ENCODE measurements at regions not wholly inside any gene's neighbourhood (a gene's known extent, or its start where the extent isn't known, plus 50 kb on each side); places are given as distances from the start of the nearest gene placed in this dataset.

DNA sequence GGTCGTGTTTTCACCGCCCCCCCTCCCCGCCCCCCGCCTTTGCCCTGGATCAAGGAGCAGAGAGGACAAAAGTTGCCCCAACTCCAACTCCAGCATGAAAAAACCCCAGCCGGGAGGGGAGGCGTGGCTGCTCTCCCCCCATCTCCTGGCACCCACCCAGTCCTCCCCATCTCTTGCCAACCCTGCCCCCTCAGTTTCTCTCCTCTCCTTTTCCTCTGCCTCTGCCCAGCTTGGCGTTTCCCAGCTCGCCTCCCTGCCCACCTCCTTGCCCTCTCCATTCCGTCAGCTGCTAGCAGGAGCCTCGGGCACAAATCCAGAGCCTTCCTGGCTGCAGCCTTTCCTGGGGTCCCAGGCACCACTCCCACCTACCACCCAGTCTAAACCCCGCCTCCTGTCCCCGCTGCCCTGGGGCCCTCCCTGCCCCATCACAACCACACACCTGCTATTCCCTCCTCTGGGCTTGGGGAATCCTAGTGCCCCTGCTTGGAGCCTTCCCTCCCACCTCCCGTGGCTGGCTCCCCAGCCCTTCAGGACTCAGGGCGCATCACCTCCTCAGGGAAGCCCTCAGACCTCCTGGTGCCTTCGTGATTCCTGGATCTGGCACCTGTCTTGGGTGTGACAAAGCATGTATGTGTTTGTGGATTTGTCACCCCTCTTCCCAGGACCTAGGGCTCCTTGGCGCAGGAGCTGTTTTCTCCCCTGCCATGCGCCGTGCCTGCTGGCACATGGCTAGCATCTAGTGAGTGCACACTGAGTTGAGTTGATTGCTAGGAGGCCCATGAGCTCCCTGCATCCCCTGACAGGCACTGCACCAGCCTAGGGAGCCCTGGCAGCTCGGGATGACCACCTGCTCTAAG lies 209.1 kb downstream of the TFCP2L1 start:
- peaks cover 0 to 27% of the 10 kb centered on the region in 2 donors for H3K27me3 ChIP-seq
- H3K9me3 ChIP-seq, result no peaks in the 10 kb centered on the region
- no peak overlapping the region for H3K4me3 ChIP-seq
- TF ChIP-seq, protein P1, sequence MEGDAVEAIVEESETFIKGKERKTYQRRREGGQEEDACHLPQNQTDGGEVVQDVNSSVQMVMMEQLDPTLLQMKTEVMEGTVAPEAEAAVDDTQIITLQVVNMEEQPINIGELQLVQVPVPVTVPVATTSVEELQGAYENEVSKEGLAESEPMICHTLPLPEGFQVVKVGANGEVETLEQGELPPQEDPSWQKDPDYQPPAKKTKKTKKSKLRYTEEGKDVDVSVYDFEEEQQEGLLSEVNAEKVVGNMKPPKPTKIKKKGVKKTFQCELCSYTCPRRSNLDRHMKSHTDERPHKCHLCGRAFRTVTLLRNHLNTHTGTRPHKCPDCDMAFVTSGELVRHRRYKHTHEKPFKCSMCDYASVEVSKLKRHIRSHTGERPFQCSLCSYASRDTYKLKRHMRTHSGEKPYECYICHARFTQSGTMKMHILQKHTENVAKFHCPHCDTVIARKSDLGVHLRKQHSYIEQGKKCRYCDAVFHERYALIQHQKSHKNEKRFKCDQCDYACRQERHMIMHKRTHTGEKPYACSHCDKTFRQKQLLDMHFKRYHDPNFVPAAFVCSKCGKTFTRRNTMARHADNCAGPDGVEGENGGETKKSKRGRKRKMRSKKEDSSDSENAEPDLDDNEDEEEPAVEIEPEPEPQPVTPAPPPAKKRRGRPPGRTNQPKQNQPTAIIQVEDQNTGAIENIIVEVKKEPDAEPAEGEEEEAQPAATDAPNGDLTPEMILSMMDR (IDR thresholded peaks at IDR 0.05), result no peak
- TF ChIP-seq EP300 (IDR thresholded peaks at IDR 0.05) (no peak), POLR2A (IDR thresholded peaks at IDR 0.05) (no peak)
- peaks cover 0 to 14% (median 0%) of the 10 kb centered on the region in 4 donors for H3K4me1 ChIP-seq
- WGBS, 2 donors, result 26 to 27% methylated on average over 16 to 18 of the region's 19 CpGs
- H3K36me3 ChIP-seq, result no peaks in the 10 kb centered on the region
- no peak overlapping the region for H3K27ac ChIP-seq
- no peak for DNase-seq (ENCODE audit: low spot score in 2 of 2)

- TF ChIP-seq, protein P1 (IDR thresholded peaks at IDR 0.05), result no peak
- TF ChIP-seq EP300 (IDR thresholded peaks at IDR 0.05) (no peak), POLR2A (IDR thresholded peaks at IDR 0.05) (no peak)
- 14 to 35% methylated on average over 1 to 8 of the region's 8 CpGs for WGBS, 2 donors
Observed at GRCh38 chr2:121076498-121076820, 208.5 kb downstream of the TFCP2L1 start.

DNA sequence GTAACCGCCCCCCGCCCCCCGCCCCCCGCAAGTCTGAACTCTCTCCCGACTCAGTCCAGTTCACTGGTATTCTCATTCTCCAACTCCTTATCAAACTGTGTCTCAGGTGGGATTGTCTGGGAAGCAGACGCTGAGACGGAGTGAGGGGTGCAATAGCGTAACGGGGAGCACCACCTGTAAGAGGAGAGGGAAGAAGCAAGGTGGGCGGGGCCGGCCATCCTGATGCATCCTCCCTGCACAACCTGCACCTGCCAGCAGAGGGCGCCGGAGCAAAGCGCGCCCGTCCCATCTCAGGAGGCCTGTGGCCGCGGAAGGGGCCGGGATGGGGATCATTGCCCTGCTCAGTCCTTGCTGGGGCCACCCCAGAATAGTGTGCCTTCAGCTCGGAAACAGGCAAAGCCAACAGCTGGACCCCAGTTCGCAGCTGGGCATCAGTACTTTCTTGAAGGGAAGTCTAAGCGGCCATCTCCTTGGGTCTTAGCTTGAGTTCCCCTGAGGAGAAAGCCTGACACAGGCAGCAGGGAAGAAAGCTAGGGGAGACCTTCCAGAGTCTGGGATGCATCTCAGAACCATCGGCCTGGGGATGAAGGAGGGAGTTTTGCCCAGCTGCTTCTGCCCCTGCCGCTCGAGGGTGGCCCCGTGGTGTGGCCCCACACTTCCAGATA lies 208.0 kb downstream of the TFCP2L1 start:
- DNase-seq (ENCODE audit: low spot score in 2 of 2), result peak; percentile 44 to 45
- 37 to 42% methylated on average over 26 of the region's 26 CpGs for WGBS, 2 donors

More at GRCh38 chr2:121076498-121076820, 208.5 kb downstream of the TFCP2L1 start:
- peaks cover 0 to 10% (median 0%) of the 10 kb centered on the region in 4 donors for H3K4me1 ChIP-seq
- H3K27me3 ChIP-seq, result peaks cover 0 to 27% of the 10 kb centered on the region in 2 donors
- H3K36me3 ChIP-seq, result no peaks in the 10 kb centered on the region
- no peaks in the 10 kb centered on the region for H3K9me3 ChIP-seq
- no peak overlapping the region for H3K27ac ChIP-seq
- DNase-seq (ENCODE audit: low spot score in 2 of 2), result no peak
- no peak overlapping the region for H3K4me3 ChIP-seq

GRCh38 chr2:121078899-121079298 lies 206.1 kb downstream of the TFCP2L1 start:
- DNase-seq (ENCODE audit: low spot score in 2 of 2), result no peak
- no peak for TF ChIP-seq POLR2A (IDR thresholded peaks at IDR 0.05)
- TF ChIP-seq, protein P1 (IDR thresholded peaks at IDR 0.05), result no peak
- TF ChIP-seq EP300 (IDR thresholded peaks at IDR 0.05), result no peak
- Histone ChIP-seq H3K27ac (no peak overlapping the region), H3K27me3 (peaks cover 0 to 38% of the 10 kb centered on the region in 2 donors), H3K36me3 (no peaks in the 10 kb centered on the region), H3K4me1 (peaks cover 0 to 10% (median 0%) of the 10 kb centered on the region in 4 donors), H3K9me3 (no peaks in the 10 kb centered on the region), H3K4me3 (no peak overlapping the region)
- WGBS, 2 donors, result 48 to 71% methylated on average over 7 of the region's 7 CpGs

More for the DNA sequence above, 208.0 kb downstream of the TFCP2L1 start:
- no peaks in the 10 kb centered on the region for H3K36me3 ChIP-seq
- TF ChIP-seq, protein P1 (IDR thresholded peaks at IDR 0.05), result peak; percentile 64 to 89 (median 75)
- TF ChIP-seq POLR2A (IDR thresholded peaks at IDR 0.05) (no peak), EP300 (IDR thresholded peaks at IDR 0.05) (no peak)
- peaks cover 0 to 31% of the 10 kb centered on the region in 2 donors for H3K27me3 ChIP-seq
- H3K9me3 ChIP-seq, result no peaks in the 10 kb centered on the region
- no peak overlapping the region for H3K27ac ChIP-seq
- no peak overlapping the region for H3K4me3 ChIP-seq
- H3K4me1 ChIP-seq, result peaks cover 0 to 10% (median 0%) of the 10 kb centered on the region in 4 donors
